GM12891 (cell line): ENCODE measurements at regions not wholly inside any gene's neighbourhood (a gene's known extent, or its start where the extent isn't known, plus 50 kb on each side); places are given as distances from the start of the nearest gene placed in this dataset.

ENCODE experiments used
- PAX5 ChIP-seq: IDR thresholded peaks from 2 replicates; pipeline ENCODE4 v1.6.1; 2011; ENCODE audit warnings: low read length, moderate library complexity, mild to moderate bottlenecking; ENCODE audit not compliant: insufficient read depth, severe bottlenecking
- POLR2A ChIP-seq: IDR thresholded peaks from 2 replicates; pipeline ENCODE4 v1.6.1; 2011; ENCODE audit warnings: low read depth, low read length, control low read depth
- POLR2AphosphoS5 ChIP-seq: IDR thresholded peaks from 2 replicates; pipeline ENCODE4 v1.6.1; 2011; ENCODE audit warnings: low read depth, low read length, control low read depth
- POU2F2 ChIP-seq: IDR thresholded peaks from 2 replicates; pipeline ENCODE4 v1.6.1; 2011; ENCODE audit warnings: low read depth, mild to moderate bottlenecking, control low read depth, low read length, moderate library complexity
- SPI1 ChIP-seq: IDR thresholded peaks from 2 replicates; pipeline ENCODE4 v1.6.1; 2011; ENCODE audit warnings: low read depth, low read length, control low read depth
- TAF1 ChIP-seq: IDR thresholded peaks from 2 replicates; pipeline ENCODE4 v1.6.1; 2011; ENCODE audit warnings: low read depth, low read length, control low read depth

DNA sequence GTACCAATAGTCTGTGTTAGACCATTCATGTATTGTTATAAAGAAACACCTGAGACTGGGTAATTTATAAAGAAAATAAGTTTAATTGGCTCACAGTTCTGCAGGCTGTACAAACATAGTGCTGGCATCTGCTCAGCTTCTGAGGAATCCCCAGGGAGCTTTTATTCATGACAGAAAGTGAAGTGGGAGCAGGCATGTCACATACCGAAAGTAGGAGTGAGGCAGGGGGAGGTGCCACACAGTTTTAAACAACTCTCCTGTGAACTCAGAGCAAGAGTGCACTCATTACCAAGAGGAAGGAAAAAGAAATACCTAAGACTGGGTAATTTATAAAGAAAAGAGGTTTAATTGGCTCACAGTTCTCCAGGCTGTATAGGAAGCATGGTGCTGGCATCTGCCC is 591.2 kb downstream of the PPP4R3C start:
- TF ChIP-seq POLR2AphosphoS5 = no peak
- TF ChIP-seq POLR2A = no peak
- no peak for TF ChIP-seq TAF1
- no peak for TF ChIP-seq POU2F2
- TF ChIP-seq PAX5 = no peak
- TF ChIP-seq SPI1 = no peak
